Ecto neural progenitor cell (in vitro differentiated cells): ENCODE measurements at regions not wholly inside any gene's neighbourhood (a gene's known extent, or its start where the extent isn't known, plus 50 kb on each side); places are given as distances from the start of the nearest gene placed in this dataset.

Source experiments
- DNase-seq: peaks from one replicate; pipeline ENCODE4 v3.0.0-alpha.2; 2018; ENCODE audit warnings: low spot score

- DNase-seq = no peak
Measured at GRCh38 chr5:89407054-89407453, 524.1 kb upstream of the MEF2C start.

GRCh38 chr5:89401659-89402058 lies 518.7 kb upstream of the MEF2C start:
- no peak for DNase-seq

GRCh38 chr5:89401012-89401411 lies 518.0 kb upstream of the MEF2C start:
- DNase-seq = no peak

GRCh38 chr5:89399548-89399947 lies 516.6 kb upstream of the MEF2C start:
- no peak for DNase-seq

GRCh38 chr5:89397096-89397495 lies 514.1 kb upstream of the MEF2C start:
- no peak for DNase-seq

- no peak for DNase-seq
Measured at GRCh38 chr5:89396278-89396954, 513.4 kb upstream of the MEF2C start.

- DNase-seq = no peak
Measured at GRCh38 chr5:89395111-89395510, 512.1 kb upstream of the MEF2C start.

GRCh38 chr5:89388872-89389271 lies 505.9 kb upstream of the MEF2C start:
- no peak for DNase-seq

GRCh38 chr5:89384391-89384790 lies 501.4 kb upstream of the MEF2C start:
- no peak for DNase-seq

- DNase-seq = no peak
Measured at GRCh38 chr5:89380635-89381034, 497.7 kb upstream of the MEF2C start.

GRCh38 chr5:89377767-89378455 lies 494.9 kb upstream of the MEF2C start:
- DNase-seq = no peak

- no peak for DNase-seq
Measured at GRCh38 chr5:89374818-89375521, 492.0 kb upstream of the MEF2C start.

GRCh38 chr5:89374144-89374784 lies 491.3 kb upstream of the MEF2C start:
- DNase-seq = no peak

GRCh38 chr5:89372176-89372575 lies 489.2 kb upstream of the MEF2C start:
- no peak for DNase-seq

- no peak for DNase-seq
Measured at GRCh38 chr5:89371646-89372045, 488.7 kb upstream of the MEF2C start.

- DNase-seq = no peak
Measured at GRCh38 chr5:89359046-89359445, 476.1 kb upstream of the MEF2C start.

GRCh38 chr5:89353837-89354551 lies 471.0 kb upstream of the MEF2C start:
- DNase-seq = no peak

GRCh38 chr5:89351975-89352374 lies 469.0 kb upstream of the MEF2C start:
- DNase-seq = no peak

GRCh38 chr5:89351222-89351621 lies 468.2 kb upstream of the MEF2C start:
- no peak for DNase-seq

GRCh38 chr5:89350684-89351083 lies 467.7 kb upstream of the MEF2C start:
- no peak for DNase-seq

GRCh38 chr5:89349246-89349980 lies 466.4 kb upstream of the MEF2C start:
- DNase-seq = no peak
